ENCODE measurements at regions not wholly inside any gene's neighbourhood (a gene's known extent, or its start where the extent isn't known, plus 50 kb on each side); places are given as distances from the start of the nearest gene placed in this dataset.

DNA sequence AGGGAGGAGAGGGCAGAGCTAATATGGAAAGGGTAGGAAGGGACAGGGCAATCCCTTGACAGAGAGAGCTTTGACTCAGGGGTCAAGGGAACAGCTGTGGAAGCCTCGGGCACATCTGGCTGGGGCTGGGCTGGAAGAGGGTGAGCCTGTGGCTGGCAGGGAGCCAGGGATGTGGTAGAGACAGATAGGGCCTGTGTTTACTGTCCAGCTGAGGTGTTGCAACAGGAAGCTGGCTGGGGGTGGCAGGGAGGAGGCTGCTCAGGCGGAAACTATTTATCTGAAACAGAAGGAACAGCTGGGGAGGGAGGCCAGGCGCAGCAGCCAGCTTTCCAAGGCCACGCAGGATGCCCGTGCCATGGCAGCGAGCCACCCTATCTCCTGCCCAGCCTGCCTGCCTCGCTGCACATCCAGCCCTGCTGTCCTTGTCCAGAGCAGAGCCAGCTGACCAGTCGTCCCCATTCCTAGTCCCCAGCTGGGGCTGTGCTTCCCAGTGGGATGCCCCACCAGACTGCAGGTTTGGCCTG is 264.7 kb downstream of the CYP26B1 start:
- TF ChIP-seq, protein P1, sequence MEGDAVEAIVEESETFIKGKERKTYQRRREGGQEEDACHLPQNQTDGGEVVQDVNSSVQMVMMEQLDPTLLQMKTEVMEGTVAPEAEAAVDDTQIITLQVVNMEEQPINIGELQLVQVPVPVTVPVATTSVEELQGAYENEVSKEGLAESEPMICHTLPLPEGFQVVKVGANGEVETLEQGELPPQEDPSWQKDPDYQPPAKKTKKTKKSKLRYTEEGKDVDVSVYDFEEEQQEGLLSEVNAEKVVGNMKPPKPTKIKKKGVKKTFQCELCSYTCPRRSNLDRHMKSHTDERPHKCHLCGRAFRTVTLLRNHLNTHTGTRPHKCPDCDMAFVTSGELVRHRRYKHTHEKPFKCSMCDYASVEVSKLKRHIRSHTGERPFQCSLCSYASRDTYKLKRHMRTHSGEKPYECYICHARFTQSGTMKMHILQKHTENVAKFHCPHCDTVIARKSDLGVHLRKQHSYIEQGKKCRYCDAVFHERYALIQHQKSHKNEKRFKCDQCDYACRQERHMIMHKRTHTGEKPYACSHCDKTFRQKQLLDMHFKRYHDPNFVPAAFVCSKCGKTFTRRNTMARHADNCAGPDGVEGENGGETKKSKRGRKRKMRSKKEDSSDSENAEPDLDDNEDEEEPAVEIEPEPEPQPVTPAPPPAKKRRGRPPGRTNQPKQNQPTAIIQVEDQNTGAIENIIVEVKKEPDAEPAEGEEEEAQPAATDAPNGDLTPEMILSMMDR (IDR thresholded peaks at IDR 0.05; ENCODE audit: poor library complexity) = no peak
- no peak for TF ChIP-seq EZH2 (IDR thresholded peaks at IDR 0.05; ENCODE audit: borderline replicate concordance)

All from hepatocyte (in vitro differentiated cells).